Fibroblast of lung (primary cell): ENCODE measurements at regions not wholly inside any gene's neighbourhood (a gene's known extent, or its start where the extent isn't known, plus 50 kb on each side); places are given as distances from the start of the nearest gene placed in this dataset.

ENCODE experiments used
- DNase-seq, 2 donors: peaks; one replicate each; pipeline versions ENCODE4 v3.0.0 to v3.0.0-alpha.2; 2010; ENCODE audit warnings: low read depth in 2 of 2
- H2AFZ ChIP-seq: 2 replicates; pipeline ENCODE4 v1.5.1; 2012; ENCODE audit warnings: low read length, control low read depth, inconsistent platforms
- H3K27ac ChIP-seq: 2 replicates; pipeline ENCODE4 v1.5.1; 2011; ENCODE audit warnings: low read length, control low read depth; ENCODE audit not compliant: insufficient read depth
- H3K27me3 ChIP-seq: 2 replicates; pipeline ENCODE4 v1.5.1; 2011; ENCODE audit warnings: mild to moderate bottlenecking, low read length; ENCODE audit not compliant: control insufficient read depth, insufficient read depth
- H3K36me3 ChIP-seq: 2 replicates; pipeline ENCODE4 v1.5.1; 2011; ENCODE audit warnings: low read length; ENCODE audit not compliant: control insufficient read depth, insufficient read depth
- H3K4me1 ChIP-seq: 2 replicates; pipeline ENCODE4 v1.5.1; 2011; ENCODE audit warnings: low read length; ENCODE audit not compliant: control insufficient read depth, insufficient read depth; ENCODE audit errors: extremely low read depth
- H3K4me2 ChIP-seq: 2 replicates; pipeline ENCODE4 v1.5.1; 2011; ENCODE audit warnings: low read length, control low read depth; ENCODE audit not compliant: insufficient read depth; ENCODE audit errors: extremely low read depth
- H3K4me3 ChIP-seq, 4 experiments: fragments of 200-600 bp in 1 of 4; sonication (generic) in 1 of 4; replicated peaks in 1 of 4; 2 replicates each; pipeline ENCODE4 v1.5.1; 2011 to 2016; ENCODE audit warnings: low read length in 4 of 4, low read depth in 3 of 4, mild to moderate bottlenecking in 3 of 4, control low read depth in 2 of 4, inconsistent platforms in 1 of 4, mixed read lengths in 1 of 4; ENCODE audit not compliant: insufficient read depth in 1 of 4; ENCODE audit errors: control extremely low read depth in 1 of 4
- H3K79me2 ChIP-seq: 2 replicates; pipeline ENCODE4 v1.5.1; 2012; ENCODE audit warnings: mild to moderate bottlenecking, low read length, inconsistent platforms; ENCODE audit not compliant: control insufficient read depth, insufficient read depth
- H3K9ac ChIP-seq: 2 replicates; pipeline ENCODE4 v1.5.1; 2011; ENCODE audit warnings: mild to moderate bottlenecking, low read length, control low read depth; ENCODE audit not compliant: insufficient read depth
- H3K9me3 ChIP-seq: 2 replicates; pipeline ENCODE4 v1.5.1; 2012; ENCODE audit warnings: low read depth, low read length; ENCODE audit not compliant: control insufficient read depth, insufficient read depth
- H4K20me1 ChIP-seq: 2 replicates; pipeline ENCODE4 v1.5.1; 2011; ENCODE audit warnings: low read length; ENCODE audit not compliant: control insufficient read depth, insufficient read depth; ENCODE audit errors: extremely low read depth
- CTCF ChIP-seq, 2 donors: IDR thresholded peaks in 1 of 2; conservative IDR thresholded peaks in 1 of 2; 1 replicate in 1 of 2; 2 replicates in 1 of 2; pipeline ENCODE4 v1.5.1; 2011 to 2012; ENCODE audit warnings: low read length in 2 of 2, control low read depth in 1 of 2, inconsistent platforms in 1 of 2, low read depth in 1 of 2, mild to moderate bottlenecking in 1 of 2
- EZH2 ChIP-seq: IDR thresholded peaks from 2 replicates; pipeline ENCODE4 v1.5.1; 2012; ENCODE audit warnings: low read length, control low read depth, mild to moderate bottlenecking; ENCODE audit errors: missing control alignments

GRCh38 chr2:45330108-45330507, 281.0 kb downstream of the SRBD1 start:
- peaks cover 5% of the 10 kb centered on the region for H3K27me3 ChIP-seq
- H3K4me3 ChIP-seq = no peak overlapping the region
- no peak overlapping the region for H2AFZ ChIP-seq
- H3K9ac ChIP-seq = no peak overlapping the region
- no peak overlapping the region for H3K4me2 ChIP-seq
- H4K20me1 ChIP-seq = no peaks in the 10 kb centered on the region
- peak in 1 of 2 donors; percentile 70 for DNase-seq
- H3K9me3 ChIP-seq = no peaks in the 10 kb centered on the region
- H3K4me1 ChIP-seq = no peaks in the 10 kb centered on the region
- TF ChIP-seq EZH2 (no peak), CTCF (conservative IDR thresholded peaks at IDR 0.05 in 1 of 2, IDR thresholded peaks at IDR 0.05 in 1 of 2; ENCODE audit: low read depth in 1 of 2, low read length in 2 of 2) (no peak)
- no peak overlapping the region for H3K27ac ChIP-seq
- no peaks in the 10 kb centered on the region for H3K36me3 ChIP-seq
- H3K79me2 ChIP-seq = no peaks in the 10 kb centered on the region

DNA sequence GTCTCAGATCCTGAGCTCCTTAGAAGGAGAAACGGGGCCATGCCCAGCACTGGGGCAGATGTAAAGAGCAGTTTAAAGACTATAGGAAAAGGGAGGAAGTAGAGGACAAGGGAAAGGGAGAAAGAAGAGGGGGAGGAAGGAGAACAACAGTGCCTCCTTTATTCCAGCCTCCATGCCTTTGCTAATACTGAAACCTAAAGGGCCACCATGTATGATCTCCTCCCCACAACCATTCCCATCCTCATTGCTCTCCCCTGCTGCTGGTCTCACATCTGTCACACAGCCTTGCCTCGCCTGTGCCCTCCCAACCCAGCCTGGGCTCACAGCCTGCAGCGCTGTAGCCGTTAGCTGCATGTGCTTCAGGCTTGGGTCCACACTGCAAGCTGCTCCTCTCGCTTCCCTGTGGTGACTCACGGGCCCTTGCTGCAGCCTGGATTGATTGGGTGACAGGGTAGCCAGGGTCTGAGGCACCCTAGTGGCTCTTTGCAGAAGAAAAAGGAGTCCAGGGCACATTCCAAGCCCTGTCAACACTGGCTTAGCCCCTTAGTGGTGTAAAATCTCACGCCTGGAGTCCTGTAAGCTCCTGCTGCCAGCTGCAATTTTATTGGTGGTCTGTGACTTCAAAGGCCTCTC, 281.9 kb downstream of the SRBD1 start:
- Histone ChIP-seq H4K20me1 (no peaks in the 10 kb centered on the region), H3K4me1 (no peaks in the 10 kb centered on the region), H3K4me3 (no peak overlapping the region), H3K9ac (no peak overlapping the region), H2AFZ (no peak overlapping the region), H3K27me3 (peaks cover 5% of the 10 kb centered on the region), H3K27ac (no peak overlapping the region), H3K9me3 (no peaks in the 10 kb centered on the region), H3K4me2 (no peak overlapping the region), H3K79me2 (no peaks in the 10 kb centered on the region), H3K36me3 (no peaks in the 10 kb centered on the region)
- TF ChIP-seq CTCF (conservative IDR thresholded peaks at IDR 0.05 in 1 of 2, IDR thresholded peaks at IDR 0.05 in 1 of 2; ENCODE audit: low read depth in 1 of 2, low read length in 2 of 2) (no peak), EZH2 (no peak)
- peak; percentile 46 to 54 for DNase-seq

DNA sequence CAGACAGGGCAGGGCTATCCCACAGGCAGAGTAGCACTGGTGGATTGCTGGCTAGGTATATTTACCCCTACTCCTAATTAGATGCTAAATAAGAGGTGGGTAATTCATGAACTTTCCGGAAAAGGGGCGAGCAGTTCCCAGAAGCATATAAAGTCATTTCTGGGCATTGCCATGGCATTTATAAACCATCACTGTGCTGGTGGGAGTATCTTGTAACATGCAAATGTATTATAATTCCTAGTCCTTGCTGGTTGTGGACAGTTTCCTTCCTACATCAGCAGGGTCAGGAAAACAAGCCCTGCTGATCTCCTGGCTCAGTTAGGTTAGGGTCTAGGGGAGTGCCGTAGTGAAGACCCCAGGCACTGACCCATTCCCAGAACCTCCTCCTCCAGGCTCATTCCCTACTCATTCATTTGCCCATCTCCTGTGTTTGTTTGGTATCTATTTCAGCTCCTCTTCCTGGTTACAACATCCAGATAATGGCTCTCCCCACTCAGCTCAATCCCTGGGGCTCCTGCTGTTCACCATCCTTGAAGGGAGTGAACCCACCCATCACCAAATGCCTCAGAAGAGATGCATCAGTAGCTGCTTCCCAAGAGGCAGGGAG, 282.7 kb downstream of the SRBD1 start:
- H3K9ac ChIP-seq = no peak overlapping the region
- no peaks in the 10 kb centered on the region for H3K36me3 ChIP-seq
- TF ChIP-seq EZH2 = no peak
- no peak for TF ChIP-seq CTCF (conservative IDR thresholded peaks at IDR 0.05 in 1 of 2, IDR thresholded peaks at IDR 0.05 in 1 of 2; ENCODE audit: low read depth in 1 of 2, low read length in 2 of 2)
- H3K27me3 ChIP-seq = peaks cover 5% of the 10 kb centered on the region
- H3K27ac ChIP-seq = no peak overlapping the region
- no peak overlapping the region for H2AFZ ChIP-seq
- no peaks in the 10 kb centered on the region for H3K4me1 ChIP-seq
- no peak overlapping the region for H3K4me2 ChIP-seq
- H3K79me2 ChIP-seq = no peaks in the 10 kb centered on the region
- H3K4me3 ChIP-seq = no peak overlapping the region
- no peak for DNase-seq
- no peaks in the 10 kb centered on the region for H3K9me3 ChIP-seq
- no peaks in the 10 kb centered on the region for H4K20me1 ChIP-seq
